T-cell (primary cell): ENCODE measurements at regions not wholly inside any gene's neighbourhood (a gene's known extent, or its start where the extent isn't known, plus 50 kb on each side); places are given as distances from the start of the nearest gene placed in this dataset.

Experiments used
- ATAC-seq, 4 experiments: fragments of 200-7000 bp in 3 of 4; fragments of 150-1000 bp in 1 of 4; cut with Tn5 transposase; replicated peaks in 1 of 4; 1 replicate in 3 of 4; 2 replicates in 1 of 4; pipeline ENCODE4 v1.10.0; 2021; ENCODE audit warnings: moderate library complexity in 3 of 4, mild to moderate bottlenecking in 2 of 4, moderate number of reproducible peaks in 1 of 4
- CTCF ChIA-PET, 2 donors: fragments of 300-600 bp; sonication (Branson Sonifier 250); formaldehyde crosslinking; loops; one replicate each; lab custom pipeline; 2022; ENCODE audit warnings: antibody characterized with exemption in 2 of 2; lab: Charles Lee
- POLR2A ChIA-PET, 2 donors: fragments of 300-600 bp; sonication (Branson Sonifier 250); formaldehyde crosslinking; loops; one replicate each; lab custom pipeline; 2022; ENCODE audit warnings: antibody characterized with exemption in 2 of 2; lab: Charles Lee
- DNase-seq, 35 experiments: peaks; one replicate each; pipeline versions ENCODE4 v3.0.0 to v3.0.0-alpha.2; 2013 to 2023
- H3K27ac ChIP-seq: one replicate; pipeline ENCODE4 v1.5.1; 2013; ENCODE audit warnings: low read length
- H3K27me3 ChIP-seq, 2 experiments: replicated peaks in 1 of 2; 1 replicate in 1 of 2; 2 replicates in 1 of 2; pipeline versions ENCODE4 v1.6.1 to v1.7.0; 2013; ENCODE audit warnings: low read length in 1 of 2, mixed read lengths in 1 of 2; ENCODE audit not compliant: control insufficient read depth in 2 of 2, insufficient read depth in 2 of 2; ENCODE audit errors: extremely low read depth in 1 of 2
- H3K36me3 ChIP-seq, 2 donors: 1 replicate in 1 of 2; 2 replicates in 1 of 2; pipeline versions ENCODE4 v1.6.1 to v1.7.0; 2013; ENCODE audit warnings: low read length in 1 of 2; ENCODE audit not compliant: control insufficient read depth in 2 of 2, insufficient read depth in 1 of 2; ENCODE audit errors: extremely low read depth in 1 of 2
- H3K4me1 ChIP-seq, 2 experiments: 1 replicate in 1 of 2; 2 replicates in 1 of 2; pipeline versions ENCODE4 v1.6.1 to v1.7.0; 2013; ENCODE audit warnings: low read length in 2 of 2, mixed read lengths in 1 of 2; ENCODE audit not compliant: insufficient read depth in 2 of 2, control insufficient read depth in 1 of 2; ENCODE audit errors: extremely low read depth in 1 of 2
- H3K4me3 ChIP-seq, 2 donors: 1 replicate in 1 of 2; 2 replicates in 1 of 2; pipeline versions ENCODE4 v1.5.1 to v1.7.0; 2013; ENCODE audit warnings: mild to moderate bottlenecking in 2 of 2, low read length in 1 of 2, moderate library complexity in 1 of 2; ENCODE audit not compliant: control insufficient read depth in 1 of 2; ENCODE audit errors: extremely low read depth in 1 of 2
- H3K9me3 ChIP-seq: 2 replicates; pipeline ENCODE4 v1.7.0; 2013
- H3K27ac Mint-ChIP-seq, 2 donors: one replicate each; pipeline ENCODE4 v1.8.0; 2020 to 2021; ENCODE audit warnings: mild to moderate bottlenecking in 2 of 2, mixed read lengths in 2 of 2
- H3K27me3 Mint-ChIP-seq, 2 donors: one replicate each; pipeline ENCODE4 v1.8.0; 2021 to 2022; ENCODE audit warnings: mixed read lengths in 2 of 2
- H3K36me3 Mint-ChIP-seq: one replicate; pipeline ENCODE4 v1.8.0; 2021; ENCODE audit warnings: mixed read lengths
- H3K4me1 Mint-ChIP-seq, 3 donors: one replicate each; pipeline ENCODE4 v1.8.0; 2020 to 2022; ENCODE audit warnings: mixed read lengths in 3 of 3, mild to moderate bottlenecking in 1 of 3
- H3K4me3 Mint-ChIP-seq, 3 donors: one replicate each; pipeline ENCODE4 v1.8.0; 2020 to 2022; ENCODE audit warnings: mild to moderate bottlenecking in 3 of 3, mixed read lengths in 3 of 3, moderate library complexity in 3 of 3
- H3K9me3 Mint-ChIP-seq, 3 donors: one replicate each; pipeline ENCODE4 v1.8.0; 2020 to 2022; ENCODE audit warnings: mixed read lengths in 3 of 3
- WGBS: methylation state at CpG from one replicate; pipeline ENCODE4 v1.1.5; 2013; ENCODE audit warnings: missing lambda C conversion rate; ENCODE audit not compliant: insufficient coverage; 5-methylcytosine and 5-hydroxymethylcytosine counted together

DNA sequence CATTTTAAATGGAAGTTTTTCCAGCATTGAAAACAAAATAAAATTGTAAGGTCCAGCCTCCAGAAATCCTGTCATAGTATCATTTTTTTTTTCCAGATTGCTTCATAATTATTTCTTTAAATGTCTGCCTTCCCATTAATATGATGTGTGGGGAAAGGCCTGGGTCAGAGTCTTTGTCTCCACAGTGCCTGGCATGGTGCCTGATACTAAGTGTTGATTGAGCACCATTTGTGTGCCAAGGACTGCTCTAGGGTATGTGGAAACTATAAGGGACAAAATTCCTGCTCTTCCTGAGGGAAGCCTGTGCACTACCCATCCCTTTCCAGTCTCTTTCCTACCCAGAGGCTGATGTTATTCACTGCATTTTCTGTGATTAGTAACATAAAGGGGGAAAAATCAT, 53.1 kb upstream of the BEND4 start:
- no peaks in the 10 kb centered on the region for H3K9me3 Mint-ChIP-seq
- ATAC-seq = no peak

GRCh38 chr4:42216664-42217063, 64.2 kb upstream of the BEND4 start:
- Mint-ChIP-seq H3K4me3 (no peak overlapping the region), H3K9me3 (peaks cover 0 to 4% (median 0%) of the 10 kb centered on the region in 3 donors), H3K27me3 (peaks cover 2 to 7% of the 10 kb centered on the region in 2 donors), H3K36me3 (no peaks in the 10 kb centered on the region), H3K27ac (no peak overlapping the region), H3K4me1 (no peaks in the 10 kb centered on the region)
- H3K4me1 ChIP-seq = no peaks in the 10 kb centered on the region
- CTCF ChIA-PET = no interaction called here
- POLR2A ChIA-PET = interaction anchor here in 1 of 2 donors (0.5 to 0.6 kb wide), 2 partner anchors 395 to 1030 kb away, joined by 3 read pairs; no protein-coding TSS in a partner anchor
- DNase-seq (no peak), ATAC-seq (no peak)
- H3K36me3 ChIP-seq = no peaks in the 10 kb centered on the region
- H3K27ac ChIP-seq = no peak overlapping the region
- no peaks in the 10 kb centered on the region for H3K9me3 ChIP-seq
- WGBS = 86% methylated on average over 1 of the region's 2 CpGs
- no peak overlapping the region for H3K4me3 ChIP-seq
- no peaks in the 10 kb centered on the region for H3K27me3 ChIP-seq

More for the DNA sequence above, 53.1 kb upstream of the BEND4 start:
- POLR2A ChIA-PET = no interaction called here
- no peak overlapping the region for H3K27ac ChIP-seq
- no peaks in the 10 kb centered on the region for H3K4me1 ChIP-seq
- Mint-ChIP-seq H3K4me3 (no peak overlapping the region), H3K27me3 (peaks cover 0 to 18% of the 10 kb centered on the region in 2 donors), H3K27ac (no peak overlapping the region), H3K36me3 (no peaks in the 10 kb centered on the region), H3K4me1 (no peaks in the 10 kb centered on the region)
- H3K4me3 ChIP-seq = no peak overlapping the region
- H3K27me3 ChIP-seq = no peaks in the 10 kb centered on the region
- DNase-seq = no peak
- no peaks in the 10 kb centered on the region for H3K36me3 ChIP-seq
- CTCF ChIA-PET = no interaction called here
- H3K9me3 ChIP-seq = no peaks in the 10 kb centered on the region

- Histone ChIP-seq H3K27me3 (no peaks in the 10 kb centered on the region), H3K4me1 (no peaks in the 10 kb centered on the region), H3K27ac (no peak overlapping the region), H3K9me3 (no peaks in the 10 kb centered on the region), H3K4me3 (no peak overlapping the region), H3K36me3 (no peaks in the 10 kb centered on the region)
- Mint-ChIP-seq H3K27me3 (peaks cover 2 to 13% of the 10 kb centered on the region in 2 donors), H3K36me3 (no peaks in the 10 kb centered on the region), H3K4me1 (no peaks in the 10 kb centered on the region), H3K4me3 (no peak overlapping the region), H3K27ac (no peak overlapping the region), H3K9me3 (no peaks in the 10 kb centered on the region)
- WGBS = no CpG with 5 or more reads among the region's 1 CpG
- ATAC-seq = no peak
- ChIA-PET POLR2A (no interaction called here), CTCF (no interaction called here)
- DNase-seq = no peak
These were observed 72.8 kb upstream of the BEND4 start for GRCh38 chr4:42225286-42225685.

GRCh38 chr4:42234817-42235216, 82.4 kb upstream of the BEND4 start:
- no peaks in the 10 kb centered on the region for H3K36me3 ChIP-seq
- H3K27me3 ChIP-seq = no peaks in the 10 kb centered on the region
- no peaks in the 10 kb centered on the region for H3K9me3 Mint-ChIP-seq
- no peak overlapping the region for H3K4me3 ChIP-seq
- no peak overlapping the region for H3K27ac ChIP-seq
- ATAC-seq = no peak
- H3K27me3 Mint-ChIP-seq = peaks cover 3 to 4% of the 10 kb centered on the region in 2 donors
- no peaks in the 10 kb centered on the region for H3K4me1 Mint-ChIP-seq
- H3K4me1 ChIP-seq = no peaks in the 10 kb centered on the region
- WGBS = no CpG with 5 or more reads among the region's 4 CpGs
- CTCF ChIA-PET = no interaction called here
- H3K27ac Mint-ChIP-seq = no peak overlapping the region
- no peak for DNase-seq
- no peaks in the 10 kb centered on the region for H3K36me3 Mint-ChIP-seq
- POLR2A ChIA-PET = interaction anchor here in 1 of 2 donors (0.6 kb wide), 1 partner anchor 38 kb away, joined by 5 read pairs; no protein-coding TSS in a partner anchor
- no peak overlapping the region for H3K4me3 Mint-ChIP-seq
- no peaks in the 10 kb centered on the region for H3K9me3 ChIP-seq

- Histone ChIP-seq H3K9me3 (no peaks in the 10 kb centered on the region), H3K27ac (no peak overlapping the region), H3K27me3 (no peaks in the 10 kb centered on the region), H3K4me1 (no peaks in the 10 kb centered on the region), H3K4me3 (no peak overlapping the region), H3K36me3 (no peaks in the 10 kb centered on the region)
- H3K9me3 Mint-ChIP-seq = no peaks in the 10 kb centered on the region
- ChIA-PET CTCF (interaction anchor here in 1 of 2 donors (0.7 kb wide), 1 partner anchor 182 kb away, joined by 3 read pairs; no protein-coding TSS in a partner anchor), POLR2A (no interaction called here)
- no peak for DNase-seq
- peaks cover 4 to 6% of the 10 kb centered on the region in 2 donors for H3K27me3 Mint-ChIP-seq
- no peak overlapping the region for H3K27ac Mint-ChIP-seq
- H3K4me1 Mint-ChIP-seq = no peaks in the 10 kb centered on the region
- no peak for ATAC-seq
- H3K36me3 Mint-ChIP-seq = no peaks in the 10 kb centered on the region
- no peak overlapping the region for H3K4me3 Mint-ChIP-seq
- WGBS = 100% methylated on average over 3 of the region's 7 CpGs
These were observed 83.0 kb upstream of the BEND4 start for GRCh38 chr4:42235304-42236021.

- Mint-ChIP-seq H3K27me3 (peaks cover 5 to 8% of the 10 kb centered on the region in 2 donors), H3K4me1 (no peaks in the 10 kb centered on the region), H3K27ac (no peak overlapping the region), H3K4me3 (no peak overlapping the region), H3K9me3 (no peaks in the 10 kb centered on the region), H3K36me3 (no peaks in the 10 kb centered on the region)
- DNase-seq = no peak
- Histone ChIP-seq H3K27me3 (no peaks in the 10 kb centered on the region), H3K27ac (no peak overlapping the region), H3K4me1 (no peaks in the 10 kb centered on the region), H3K36me3 (no peaks in the 10 kb centered on the region), H3K4me3 (no peak overlapping the region), H3K9me3 (no peaks in the 10 kb centered on the region)
- POLR2A ChIA-PET = no interaction called here
- 79% methylated on average over 3 of the region's 5 CpGs for WGBS
- CTCF ChIA-PET = no interaction called here
- no peak for ATAC-seq
These were observed 84.6 kb upstream of the BEND4 start for GRCh38 chr4:42237010-42237409.
